ENCODE measurements at regions not wholly inside any gene's neighbourhood (a gene's known extent, or its start where the extent isn't known, plus 50 kb on each side); places are given as distances from the start of the nearest gene placed in this dataset.

GRCh38 chr3:166471074-166471767 lies 634.0 kb upstream of the BCHE start:
- H3K36me3 ChIP-seq (ENCODE audit: insufficient read depth, low read length) = no peaks in the 10 kb centered on the region
- H3K36me3 Mint-ChIP-seq = no peaks in the 10 kb centered on the region
- no peaks in the 10 kb centered on the region for H3K9me3 ChIP-seq (ENCODE audit: control insufficient read depth in 1 of 2, low read length in 2 of 2)
- H3K9me3 Mint-ChIP-seq = peaks cover 0 to 5% (median under 1%) of the 10 kb centered on the region in 8 donors
- H3K27me3 Mint-ChIP-seq = no peaks in the 10 kb centered on the region
- H3K4me1 Mint-ChIP-seq = no peaks in the 10 kb centered on the region
- H3K27ac ChIP-seq (ENCODE audit: low read depth, low read length) = no peak overlapping the region
- ChIA-PET POLR2A (ENCODE audit: partially characterized antibody) (no interaction called here), CTCF (ENCODE audit: partially characterized antibody) (no interaction called here)
- H3K4me3 ChIP-seq (ENCODE audit: low read length in 2 of 2) = no peak overlapping the region
- no peak for DNase-seq
- intact Hi-C loops (cut with micrococcal nuclease) = no loop called here
- H3K27ac Mint-ChIP-seq = no peak overlapping the region
- H3K27me3 ChIP-seq (ENCODE audit: insufficient read depth, low read length) = no peaks in the 10 kb centered on the region
- no peaks in the 10 kb centered on the region for H3K4me1 ChIP-seq (ENCODE audit: insufficient read depth, low read length)
- H3K4me3 Mint-ChIP-seq = no peak overlapping the region

- Mint-ChIP-seq H3K27ac (no peak overlapping the region), H3K9me3 (peaks cover 0 to 14% (median 2%) of the 10 kb centered on the region in 8 donors), H3K27me3 (no peaks in the 10 kb centered on the region), H3K36me3 (no peaks in the 10 kb centered on the region), H3K4me1 (no peaks in the 10 kb centered on the region), H3K4me3 (no peak overlapping the region)
- Histone ChIP-seq H3K36me3 (ENCODE audit: insufficient read depth, low read length) (no peaks in the 10 kb centered on the region), H3K4me1 (ENCODE audit: insufficient read depth, low read length) (no peaks in the 10 kb centered on the region), H3K9me3 (ENCODE audit: control insufficient read depth in 1 of 2, low read length in 2 of 2) (no peaks in the 10 kb centered on the region), H3K4me3 (ENCODE audit: low read length in 2 of 2) (no peak overlapping the region), H3K27ac (ENCODE audit: low read depth, low read length) (no peak overlapping the region), H3K27me3 (ENCODE audit: insufficient read depth, low read length) (no peaks in the 10 kb centered on the region)
- CTCF ChIA-PET (ENCODE audit: partially characterized antibody) = no interaction called here
- POLR2A ChIA-PET (ENCODE audit: partially characterized antibody) = no interaction called here
- no peak for DNase-seq
- intact Hi-C loops (cut with micrococcal nuclease) = no loop called here
Observed at GRCh38 chr3:166462891-166463470, 625.8 kb upstream of the BCHE start.

- CTCF ChIA-PET (ENCODE audit: partially characterized antibody) = no interaction called here
- H3K4me1 Mint-ChIP-seq = no peaks in the 10 kb centered on the region
Observed at GRCh38 chr3:166461626-166462025, 624.4 kb upstream of the BCHE start.

GRCh38 chr3:166457382-166457781 lies 620.2 kb upstream of the BCHE start:
- no peaks in the 10 kb centered on the region for H3K36me3 Mint-ChIP-seq
- H3K27me3 Mint-ChIP-seq = no peaks in the 10 kb centered on the region
- no peaks in the 10 kb centered on the region for H3K27me3 ChIP-seq (ENCODE audit: insufficient read depth, low read length)
- intact Hi-C loops (cut with micrococcal nuclease) = no loop called here
- DNase-seq = no peak
- no peaks in the 10 kb centered on the region for H3K36me3 ChIP-seq (ENCODE audit: insufficient read depth, low read length)
- H3K4me3 ChIP-seq (ENCODE audit: low read length in 2 of 2) = no peak overlapping the region
- H3K4me1 Mint-ChIP-seq = no peaks in the 10 kb centered on the region
- H3K9me3 Mint-ChIP-seq = peaks cover 0 to 14% (median 5%) of the 10 kb centered on the region in 8 donors
- ChIA-PET POLR2A (ENCODE audit: partially characterized antibody) (no interaction called here), CTCF (ENCODE audit: partially characterized antibody) (no interaction called here)
- no peaks in the 10 kb centered on the region for H3K4me1 ChIP-seq (ENCODE audit: insufficient read depth, low read length)
- no peaks in the 10 kb centered on the region for H3K9me3 ChIP-seq (ENCODE audit: control insufficient read depth in 1 of 2, low read length in 2 of 2)
- H3K27ac ChIP-seq (ENCODE audit: low read depth, low read length) = no peak overlapping the region
- H3K4me3 Mint-ChIP-seq = no peak overlapping the region
- H3K27ac Mint-ChIP-seq = no peak overlapping the region

More at GRCh38 chr3:166461626-166462025, 624.4 kb upstream of the BCHE start:
- H3K27me3 ChIP-seq (ENCODE audit: insufficient read depth, low read length) = no peaks in the 10 kb centered on the region
- POLR2A ChIA-PET (ENCODE audit: partially characterized antibody) = no interaction called here
- no peak overlapping the region for H3K27ac ChIP-seq (ENCODE audit: low read depth, low read length)
- H3K9me3 ChIP-seq (ENCODE audit: control insufficient read depth in 1 of 2, low read length in 2 of 2) = no peaks in the 10 kb centered on the region
- H3K9me3 Mint-ChIP-seq = peaks cover 0 to 13% (median 5%) of the 10 kb centered on the region in 8 donors
- no peaks in the 10 kb centered on the region for H3K4me1 ChIP-seq (ENCODE audit: insufficient read depth, low read length)
- H3K36me3 Mint-ChIP-seq = no peaks in the 10 kb centered on the region
- intact Hi-C loops (cut with micrococcal nuclease) = no loop called here
- no peaks in the 10 kb centered on the region for H3K27me3 Mint-ChIP-seq
- H3K27ac Mint-ChIP-seq = no peak overlapping the region
- no peak for DNase-seq
- H3K4me3 ChIP-seq (ENCODE audit: low read length in 2 of 2) = no peak overlapping the region
- H3K4me3 Mint-ChIP-seq = no peak overlapping the region
- no peaks in the 10 kb centered on the region for H3K36me3 ChIP-seq (ENCODE audit: insufficient read depth, low read length)

GRCh38 chr3:166456286-166456685 lies 619.1 kb upstream of the BCHE start:
- no peak overlapping the region for H3K4me3 Mint-ChIP-seq

GRCh38 chr3:166455744-166456143 lies 618.5 kb upstream of the BCHE start:
- H3K27ac ChIP-seq (ENCODE audit: low read depth, low read length) = no peak overlapping the region
- H3K27ac Mint-ChIP-seq = no peak overlapping the region
- no peaks in the 10 kb centered on the region for H3K27me3 ChIP-seq (ENCODE audit: insufficient read depth, low read length)
- intact Hi-C loops (cut with micrococcal nuclease) = no loop called here
- no peaks in the 10 kb centered on the region for H3K4me1 ChIP-seq (ENCODE audit: insufficient read depth, low read length)
- peaks cover 0 to 14% (median 7%) of the 10 kb centered on the region in 8 donors for H3K9me3 Mint-ChIP-seq
- no peaks in the 10 kb centered on the region for H3K4me1 Mint-ChIP-seq
- CTCF ChIA-PET (ENCODE audit: partially characterized antibody) = no interaction called here
- no peaks in the 10 kb centered on the region for H3K9me3 ChIP-seq (ENCODE audit: control insufficient read depth in 1 of 2, low read length in 2 of 2)
- no peaks in the 10 kb centered on the region for H3K36me3 Mint-ChIP-seq
- H3K27me3 Mint-ChIP-seq = no peaks in the 10 kb centered on the region
- POLR2A ChIA-PET (ENCODE audit: partially characterized antibody) = no interaction called here
- no peaks in the 10 kb centered on the region for H3K36me3 ChIP-seq (ENCODE audit: insufficient read depth, low read length)
- no peak overlapping the region for H3K4me3 Mint-ChIP-seq
- DNase-seq = no peak
- H3K4me3 ChIP-seq (ENCODE audit: low read length in 2 of 2) = no peak overlapping the region

More at GRCh38 chr3:166456286-166456685, 619.1 kb upstream of the BCHE start:
- no peaks in the 10 kb centered on the region for H3K4me1 Mint-ChIP-seq
- H3K9me3 Mint-ChIP-seq = peaks cover 0 to 16% (median 7%) of the 10 kb centered on the region in 8 donors
- H3K27ac ChIP-seq (ENCODE audit: low read depth, low read length) = no peak overlapping the region
- H3K27me3 ChIP-seq (ENCODE audit: insufficient read depth, low read length) = no peaks in the 10 kb centered on the region
- POLR2A ChIA-PET (ENCODE audit: partially characterized antibody) = no interaction called here
- H3K4me1 ChIP-seq (ENCODE audit: insufficient read depth, low read length) = no peaks in the 10 kb centered on the region
- CTCF ChIA-PET (ENCODE audit: partially characterized antibody) = no interaction called here
- no peaks in the 10 kb centered on the region for H3K36me3 ChIP-seq (ENCODE audit: insufficient read depth, low read length)
- H3K9me3 ChIP-seq (ENCODE audit: control insufficient read depth in 1 of 2, low read length in 2 of 2) = no peaks in the 10 kb centered on the region
- H3K36me3 Mint-ChIP-seq = no peaks in the 10 kb centered on the region
- DNase-seq = no peak
- intact Hi-C loops (cut with micrococcal nuclease) = no loop called here
- H3K4me3 ChIP-seq (ENCODE audit: low read length in 2 of 2) = no peak overlapping the region
- H3K27ac Mint-ChIP-seq = no peak overlapping the region
- no peaks in the 10 kb centered on the region for H3K27me3 Mint-ChIP-seq

- H3K27me3 ChIP-seq (ENCODE audit: insufficient read depth, low read length) = no peaks in the 10 kb centered on the region
- ChIA-PET POLR2A (ENCODE audit: partially characterized antibody) (no interaction called here), CTCF (ENCODE audit: partially characterized antibody) (no interaction called here)
- H3K27ac ChIP-seq (ENCODE audit: low read depth, low read length) = no peak overlapping the region
- Mint-ChIP-seq H3K27ac (no peak overlapping the region), H3K4me3 (no peak overlapping the region), H3K4me1 (no peaks in the 10 kb centered on the region), H3K9me3 (peaks cover 0 to 14% (median 3%) of the 10 kb centered on the region in 8 donors), H3K27me3 (no peaks in the 10 kb centered on the region), H3K36me3 (no peaks in the 10 kb centered on the region)
- H3K36me3 ChIP-seq (ENCODE audit: insufficient read depth, low read length) = no peaks in the 10 kb centered on the region
- no peak for DNase-seq
- no peak overlapping the region for H3K4me3 ChIP-seq (ENCODE audit: low read length in 2 of 2)
- H3K4me1 ChIP-seq (ENCODE audit: insufficient read depth, low read length) = no peaks in the 10 kb centered on the region
- H3K9me3 ChIP-seq (ENCODE audit: control insufficient read depth in 1 of 2, low read length in 2 of 2) = no peaks in the 10 kb centered on the region
- intact Hi-C loops (cut with micrococcal nuclease) = no loop called here
Observed at GRCh38 chr3:166453478-166453877, 616.3 kb upstream of the BCHE start.
